ENCODE measurements at regions not wholly inside any gene's neighbourhood (a gene's known extent, or its start where the extent isn't known, plus 50 kb on each side); places are given as distances from the start of the nearest gene placed in this dataset.
"Not testable (repeated sequence)": the region's sequence is repeated elsewhere in the genome, so short reads cannot be mapped to it uniquely, and the experiment has no call there.

DNA sequence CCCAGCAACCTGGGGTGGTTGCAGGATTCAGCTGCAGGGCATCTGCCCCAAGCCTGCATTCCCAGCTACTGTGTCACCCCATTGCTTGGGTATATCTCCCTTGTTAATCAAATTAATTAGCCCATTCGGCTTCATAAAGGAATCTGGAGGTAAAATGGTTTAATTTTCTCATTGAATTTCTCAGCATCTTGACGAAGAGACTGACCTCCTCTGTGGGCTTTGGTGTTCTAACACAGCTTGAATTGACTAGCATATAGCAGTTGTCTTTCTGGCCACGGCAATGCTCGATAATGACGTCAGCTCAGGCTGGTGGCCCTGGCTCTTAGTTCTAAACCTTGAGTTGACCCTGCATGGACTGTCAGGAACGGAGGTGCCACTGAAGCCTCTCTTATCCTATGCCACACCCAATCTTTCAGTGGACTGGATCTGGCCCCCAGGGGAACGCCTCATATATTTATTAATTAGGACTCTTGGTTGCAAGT is 72.4 kb downstream of the MSX2 start:
- no peak for DNase-seq (ENCODE audit: low read depth in 2 of 2)

DNA sequence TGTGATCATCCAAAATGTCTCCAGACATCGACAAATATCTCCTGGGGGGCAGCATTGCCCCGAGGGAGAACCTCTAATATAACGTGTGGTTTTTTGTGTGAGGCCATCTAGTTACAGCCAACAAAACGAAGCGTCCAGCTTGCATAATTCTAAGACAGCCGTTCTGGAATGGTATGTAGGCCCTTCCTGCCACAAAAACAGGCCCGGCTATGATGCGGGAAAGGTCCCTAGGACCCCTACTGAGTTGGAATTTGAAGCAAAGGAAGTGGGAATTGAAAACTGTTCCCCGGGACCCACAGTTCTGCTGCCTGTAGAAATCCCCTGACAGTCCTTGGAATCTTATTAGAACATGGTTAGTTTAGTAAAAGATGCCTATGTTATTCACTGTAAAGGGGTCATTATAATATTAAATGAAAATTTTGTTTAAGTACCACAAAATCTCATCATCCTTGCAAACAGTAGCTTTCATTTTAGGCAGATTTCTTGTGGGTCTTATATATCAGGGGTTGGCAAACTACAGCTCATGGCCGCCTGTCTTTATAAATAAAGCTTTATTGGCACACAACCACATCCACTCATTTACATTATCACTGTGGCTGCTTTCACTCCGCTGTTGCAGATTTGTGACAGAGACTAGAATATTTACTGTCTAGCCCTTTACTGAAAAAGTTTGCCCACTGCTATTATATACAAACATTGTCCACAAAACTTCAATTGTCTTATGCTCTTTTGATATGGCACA is 70.7 kb downstream of the MSX2 start:
- DNase-seq (ENCODE audit: low read depth in 2 of 2), result no peak

DNA sequence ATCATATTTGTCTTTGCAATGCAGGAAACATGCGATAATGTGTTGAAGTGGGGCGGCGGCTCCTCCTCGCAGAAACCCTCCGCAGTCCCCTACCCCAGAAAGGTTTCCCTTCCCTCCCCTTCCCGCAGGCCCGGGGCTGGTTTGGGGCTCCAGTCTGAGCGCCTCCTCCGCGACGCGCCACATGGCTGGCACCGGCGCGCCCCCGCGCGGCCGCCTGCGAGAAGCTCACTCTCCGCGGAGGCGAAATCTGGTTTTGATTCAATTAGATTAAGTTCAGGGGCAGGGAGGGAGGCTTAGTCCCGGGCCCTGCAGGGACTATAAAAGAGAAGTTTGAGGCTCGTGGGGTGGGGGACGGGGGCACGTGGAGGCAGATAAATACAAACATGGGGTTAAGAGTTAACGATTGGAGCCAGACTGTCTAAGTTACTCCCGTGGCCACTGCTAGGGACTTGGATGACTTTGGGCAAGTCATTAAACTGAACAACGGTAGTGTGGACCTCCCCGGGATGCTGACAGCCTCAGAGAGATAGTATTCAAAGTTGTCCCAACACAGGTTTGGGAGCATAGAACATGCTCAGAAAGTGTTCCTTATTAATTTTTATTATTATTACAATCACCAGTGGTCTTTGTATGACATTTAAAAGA is 69.4 kb downstream of the MSX2 start:
- DNase-seq (ENCODE audit: low read depth in 2 of 2), result peak; percentile 9 to 47

DNA sequence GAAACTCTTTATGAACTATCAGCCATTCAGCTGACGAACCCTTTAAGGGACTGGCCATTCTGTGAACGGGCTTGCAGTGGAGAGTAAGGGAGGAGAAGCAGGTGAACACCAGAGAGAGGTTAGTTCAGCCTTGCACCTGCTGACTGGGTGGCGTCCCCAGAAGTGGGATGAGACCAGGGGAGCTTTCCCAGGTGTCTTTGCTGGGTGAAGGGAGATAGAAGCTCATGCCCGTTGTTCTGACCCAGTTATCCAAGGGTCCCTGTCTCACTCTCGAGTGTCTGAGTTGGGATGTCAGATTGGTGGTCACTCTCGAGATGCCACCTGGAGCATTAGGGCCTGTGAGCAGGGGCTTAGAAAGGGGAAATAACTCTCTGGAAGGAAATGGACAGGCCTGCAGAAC is 68.7 kb downstream of the MSX2 start:
- DNase-seq (ENCODE audit: low read depth in 2 of 2), result no peak

DNA sequence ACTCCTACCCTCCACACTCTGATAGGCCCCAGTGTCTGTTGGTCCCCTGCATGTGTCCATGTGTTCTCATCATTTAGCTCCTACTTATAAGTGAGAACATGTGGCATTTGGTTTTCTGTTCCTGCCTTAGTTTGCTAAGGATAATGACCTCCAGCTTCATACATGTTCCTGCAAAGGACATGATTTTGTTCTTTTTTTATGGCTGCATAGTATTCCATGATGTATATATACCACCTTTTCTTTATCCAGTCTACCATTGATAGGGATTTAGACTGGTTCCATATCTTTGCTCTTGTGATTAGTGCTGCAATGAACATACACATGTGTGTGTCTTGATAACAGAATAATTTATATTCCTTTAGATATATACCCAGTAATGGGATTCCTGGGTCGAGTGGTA is 67.9 kb downstream of the MSX2 start:
- DNase-seq (ENCODE audit: low read depth in 2 of 2), result not testable (repeated sequence)

DNA sequence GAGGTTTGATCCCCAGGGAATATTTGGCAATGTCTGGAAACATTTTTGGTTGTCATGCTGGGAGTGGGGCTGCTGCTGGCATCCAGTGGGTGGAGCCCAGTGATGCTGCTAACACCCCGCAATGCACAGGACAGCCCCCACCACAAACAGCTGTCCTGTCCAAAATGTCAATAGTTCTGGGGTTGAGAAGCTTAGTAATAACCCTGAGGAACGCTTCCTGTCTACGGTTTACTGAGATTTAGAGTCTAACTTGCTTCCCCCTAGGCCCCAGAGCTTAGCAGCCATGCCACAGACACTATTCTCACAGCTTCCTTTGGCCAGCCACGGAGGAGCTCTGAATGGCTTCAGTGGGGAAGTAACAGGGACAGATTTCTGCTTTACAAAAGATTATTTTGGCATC is 66.5 kb downstream of the MSX2 start:
- DNase-seq (ENCODE audit: low read depth in 2 of 2), result no peak

DNA sequence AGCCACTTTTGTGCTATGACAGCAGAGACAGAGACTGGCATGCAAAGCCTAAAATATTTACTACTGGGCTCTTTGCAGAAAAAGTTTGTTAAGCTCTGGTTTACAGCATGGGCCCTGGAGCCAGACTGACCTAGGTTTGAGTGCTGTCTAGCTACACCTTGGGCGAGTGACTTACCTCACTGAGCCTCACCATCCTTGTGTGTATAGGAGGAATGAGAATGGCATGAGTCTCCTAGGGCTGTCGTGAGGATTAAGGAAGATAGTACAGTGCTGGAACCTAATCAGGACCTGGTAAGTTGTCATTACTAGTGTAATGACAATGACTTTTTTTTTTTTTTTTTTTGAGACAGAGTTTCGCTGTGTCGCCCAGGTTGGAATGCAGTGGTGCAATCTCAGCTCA is 65.2 kb downstream of the MSX2 start:
- DNase-seq (ENCODE audit: low read depth in 2 of 2), result no peak

DNA sequence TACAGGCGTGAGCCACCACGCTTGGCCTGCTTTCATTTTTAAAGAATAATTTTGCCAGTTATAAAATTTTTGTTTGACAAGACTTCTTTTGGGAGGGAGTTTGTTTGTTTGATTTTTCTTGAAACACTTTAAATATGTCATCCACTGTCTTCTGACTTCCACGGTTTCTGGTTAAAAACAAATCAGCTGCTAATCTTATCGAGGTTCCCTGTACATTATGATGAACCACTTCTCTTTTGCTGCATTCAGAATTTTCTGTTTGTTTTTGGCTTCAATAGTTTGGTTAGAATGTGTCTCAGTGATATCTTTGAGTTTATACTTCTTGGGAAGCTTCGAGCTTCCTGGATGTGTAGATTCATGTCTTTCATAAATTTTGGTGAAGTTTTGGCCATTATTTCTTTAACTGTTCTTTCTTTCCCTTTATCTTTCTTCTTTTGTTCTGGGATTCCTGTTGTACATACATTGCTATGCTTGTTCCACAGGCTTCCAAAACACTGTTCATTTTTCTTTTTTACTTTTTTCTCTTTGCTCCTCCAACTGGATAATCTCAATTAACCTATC is 60.8 kb downstream of the MSX2 start:
- no peak for DNase-seq (ENCODE audit: low read depth in 2 of 2)
